ENCODE measurements at regions not wholly inside any gene's neighbourhood (a gene's known extent, or its start where the extent isn't known, plus 50 kb on each side); places are given as distances from the start of the nearest gene placed in this dataset.

DNA sequence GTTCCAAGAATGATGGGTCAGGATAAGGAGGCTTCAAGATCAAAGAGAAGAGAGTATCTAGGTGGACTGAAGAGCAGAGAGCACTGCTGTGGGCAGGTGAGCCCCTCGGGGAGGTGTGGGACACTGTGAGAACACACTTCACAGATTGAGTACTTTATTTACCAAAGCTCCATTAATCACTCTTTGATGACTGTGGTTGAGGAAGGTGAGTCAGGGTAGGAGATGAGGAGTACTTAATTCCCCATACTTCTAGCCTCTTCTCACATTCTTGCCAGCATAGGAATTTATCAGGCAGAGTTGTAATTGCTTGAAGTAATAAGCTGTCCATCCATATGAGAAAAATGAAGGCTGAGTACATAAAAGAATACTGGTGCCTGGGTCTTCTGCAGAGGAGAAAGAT, 375.3 kb downstream of the PCDH10 start:
- Histone ChIP-seq H3K4me1 (no peaks in the 10 kb centered on the region), H3K4me3 (no peak overlapping the region), H3K4me2 (no peak overlapping the region), H4K20me1 (no peaks in the 10 kb centered on the region), H3K36me3 (no peaks in the 10 kb centered on the region), H3K27ac (no peak overlapping the region), H3K9ac (no peak overlapping the region), H3K9me3 (no peaks in the 10 kb centered on the region), H3K27me3 (no peaks in the 10 kb centered on the region)
- no peak for TF ChIP-seq Cebpa-rat (IDR thresholded peaks at IDR 0.05)

DNA sequence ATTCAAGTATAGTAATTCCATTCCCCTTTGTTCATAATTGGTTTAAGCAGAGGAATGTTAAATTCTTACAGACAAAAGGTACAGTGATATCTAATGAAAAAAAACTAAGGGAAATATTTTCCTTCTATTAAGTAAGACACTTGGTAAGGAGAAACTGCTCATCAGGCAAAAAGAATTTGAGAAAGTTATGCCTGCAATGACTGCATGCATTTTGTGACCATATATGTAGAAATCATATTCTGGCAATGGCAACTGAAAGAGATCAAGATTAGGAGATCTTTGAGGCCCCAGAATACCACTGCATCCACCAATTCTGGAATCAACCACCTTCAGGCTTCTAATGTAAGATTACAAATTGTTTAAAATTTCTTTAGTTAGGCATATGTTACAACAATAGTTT, 364.8 kb downstream of the PCDH10 start:
- no peak overlapping the region for H3K4me3 ChIP-seq
- H3K9ac ChIP-seq: no peak overlapping the region
- H3K4me1 ChIP-seq: no peaks in the 10 kb centered on the region
- no peaks in the 10 kb centered on the region for H4K20me1 ChIP-seq
- H3K9me3 ChIP-seq: peaks cover 5% of the 10 kb centered on the region; the same call in 1 of the 2 replicates
- no peaks in the 10 kb centered on the region for H3K36me3 ChIP-seq
- no peak for TF ChIP-seq Cebpa-rat (IDR thresholded peaks at IDR 0.05)
- no peaks in the 10 kb centered on the region for H3K27me3 ChIP-seq
- no peak overlapping the region for H3K4me2 ChIP-seq
- no peak overlapping the region for H3K27ac ChIP-seq

DNA sequence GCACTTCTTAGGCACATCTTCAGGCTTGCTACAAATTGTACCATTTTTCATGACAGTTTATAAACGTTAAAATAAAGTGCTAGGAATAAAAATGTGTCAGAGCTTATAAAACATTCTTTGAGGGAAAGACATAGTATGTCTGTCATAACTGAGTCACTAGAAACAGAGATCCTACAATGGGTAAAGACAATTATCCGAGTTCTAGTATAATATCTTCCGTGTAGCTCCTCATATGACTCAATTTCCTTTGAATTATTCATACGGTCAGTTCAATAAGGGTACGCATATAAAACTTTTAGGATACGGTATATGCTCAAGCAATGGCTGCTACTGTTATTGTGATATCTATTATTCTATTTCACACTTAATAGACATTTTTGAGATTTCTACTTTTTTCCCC, 349.1 kb downstream of the PCDH10 start:
- Histone ChIP-seq H3K9me3 (peaks cover 1% of the 10 kb centered on the region; the same call in 1 of the 2 replicates), H3K4me3 (no peak overlapping the region), H4K20me1 (no peaks in the 10 kb centered on the region), H3K36me3 (no peaks in the 10 kb centered on the region), H3K4me1 (no peaks in the 10 kb centered on the region), H3K27ac (no peak overlapping the region), H3K4me2 (no peak overlapping the region), H3K27me3 (no peaks in the 10 kb centered on the region), H3K9ac (no peak overlapping the region)
- no peak for TF ChIP-seq Cebpa-rat (IDR thresholded peaks at IDR 0.05)

DNA sequence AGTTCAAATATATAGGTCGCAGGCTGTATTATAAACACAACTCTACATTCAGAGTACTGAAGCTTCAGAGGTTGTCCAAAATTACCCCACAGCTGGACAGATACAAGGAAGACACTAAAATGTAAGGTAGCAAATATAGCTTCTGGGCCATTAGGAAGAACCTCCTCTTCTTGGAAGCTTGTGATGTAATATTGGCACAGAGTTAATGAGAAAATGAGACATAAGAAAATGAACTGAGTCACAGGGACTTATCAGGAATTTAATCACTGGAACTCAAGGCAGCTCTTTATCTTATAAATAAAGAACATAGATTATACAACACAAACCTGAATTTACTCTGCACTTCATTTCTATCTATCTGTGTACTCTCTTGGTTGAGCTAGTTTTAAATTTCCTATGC, 344.7 kb downstream of the PCDH10 start:
- H3K27me3 ChIP-seq: no peaks in the 10 kb centered on the region
- no peak overlapping the region for H3K27ac ChIP-seq
- TF ChIP-seq Cebpa-rat (IDR thresholded peaks at IDR 0.05): no peak
- H3K9ac ChIP-seq: no peak overlapping the region
- H3K9me3 ChIP-seq: no peaks in the 10 kb centered on the region
- H3K4me3 ChIP-seq: no peak overlapping the region
- no peaks in the 10 kb centered on the region for H4K20me1 ChIP-seq
- H3K36me3 ChIP-seq: no peaks in the 10 kb centered on the region
- no peaks in the 10 kb centered on the region for H3K4me1 ChIP-seq
- no peak overlapping the region for H3K4me2 ChIP-seq

DNA sequence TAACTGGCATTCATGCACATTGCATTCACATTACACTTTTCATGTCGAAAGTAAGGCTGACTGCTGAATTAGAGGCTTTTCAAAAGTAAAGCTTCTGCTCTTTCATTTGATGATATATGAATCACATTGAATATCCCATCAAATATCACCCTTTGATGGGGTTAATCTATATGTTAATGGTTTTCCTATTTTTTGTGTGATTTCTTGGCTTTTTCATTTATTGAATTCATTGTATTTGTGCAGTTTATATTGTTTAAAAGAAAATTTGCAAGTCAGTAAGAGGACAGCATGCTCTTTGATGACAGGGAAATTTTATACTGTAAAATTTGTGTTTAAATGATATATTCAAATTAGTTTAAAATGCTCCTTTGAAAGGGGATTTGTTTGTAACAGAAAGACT, 344.1 kb downstream of the PCDH10 start:
- no peak for TF ChIP-seq Cebpa-rat (IDR thresholded peaks at IDR 0.05)
- no peak overlapping the region for H3K4me2 ChIP-seq
- no peak overlapping the region for H3K27ac ChIP-seq
- H3K4me3 ChIP-seq: no peak overlapping the region
- H3K27me3 ChIP-seq: no peaks in the 10 kb centered on the region
- no peak overlapping the region for H3K9ac ChIP-seq
- no peaks in the 10 kb centered on the region for H4K20me1 ChIP-seq
- no peaks in the 10 kb centered on the region for H3K36me3 ChIP-seq
- no peaks in the 10 kb centered on the region for H3K4me1 ChIP-seq
- H3K9me3 ChIP-seq: no peaks in the 10 kb centered on the region

DNA sequence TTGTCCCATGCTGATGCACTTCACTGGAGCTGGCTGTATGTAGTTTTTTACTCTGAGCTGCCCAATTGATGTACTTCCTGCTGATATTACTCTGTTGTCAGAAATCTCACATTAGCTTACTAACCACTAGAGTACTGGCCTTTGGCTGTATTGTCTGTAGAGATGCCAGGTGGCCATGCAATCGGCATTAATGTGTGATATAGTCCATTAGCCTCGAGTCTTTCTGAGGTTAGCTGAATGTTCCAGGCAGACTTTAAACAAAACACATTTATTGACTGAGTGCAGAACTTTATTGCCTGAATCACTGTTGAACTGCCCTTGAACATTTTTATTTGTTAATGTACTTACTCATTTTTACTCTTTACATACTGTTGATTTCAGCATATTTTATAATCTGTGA, 335.2 kb downstream of the PCDH10 start:
- H3K36me3 ChIP-seq: no peaks in the 10 kb centered on the region
- H3K4me1 ChIP-seq: no peaks in the 10 kb centered on the region
- no peak overlapping the region for H3K9ac ChIP-seq
- H3K4me2 ChIP-seq: no peak overlapping the region
- H3K27me3 ChIP-seq: no peaks in the 10 kb centered on the region
- H3K9me3 ChIP-seq: no peaks in the 10 kb centered on the region
- no peaks in the 10 kb centered on the region for H4K20me1 ChIP-seq
- TF ChIP-seq Cebpa-rat (IDR thresholded peaks at IDR 0.05): no peak
- no peak overlapping the region for H3K4me3 ChIP-seq
- no peak overlapping the region for H3K27ac ChIP-seq

DNA sequence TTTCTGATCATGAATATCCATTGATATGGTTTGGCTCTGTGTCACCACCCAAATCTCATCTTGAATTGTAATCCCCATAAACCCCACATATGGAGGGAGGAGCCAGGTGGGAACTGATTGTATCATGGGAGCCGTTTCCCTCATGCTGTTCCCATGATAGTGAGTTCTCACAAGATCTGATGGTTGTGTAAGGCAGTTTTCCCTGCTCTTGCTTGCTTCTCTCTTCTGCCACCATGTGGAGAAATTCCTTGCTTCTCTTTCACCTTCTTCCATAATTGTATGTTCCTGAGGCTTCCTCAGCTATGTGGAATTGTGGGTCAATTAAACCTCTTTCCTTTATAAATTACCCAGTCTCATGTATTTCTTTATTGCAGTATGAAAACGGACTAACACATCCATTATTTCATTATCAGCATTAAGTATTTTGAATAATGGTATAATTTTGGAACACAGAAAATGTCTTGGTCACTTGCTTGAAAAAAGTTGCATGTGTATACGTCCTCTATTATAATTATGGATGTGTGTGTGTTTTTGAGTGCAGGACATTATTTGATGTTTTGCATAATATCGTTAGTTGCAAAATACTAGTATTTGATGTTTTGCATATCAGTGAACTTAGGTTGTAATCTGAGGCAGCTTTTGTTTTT, 334.6 kb downstream of the PCDH10 start:
- no peak for TF ChIP-seq Cebpa-rat (IDR thresholded peaks at IDR 0.05)
- Histone ChIP-seq H3K27me3 (no peaks in the 10 kb centered on the region), H4K20me1 (no peaks in the 10 kb centered on the region), H3K9ac (no peak overlapping the region), H3K27ac (no peak overlapping the region), H3K4me3 (no peak overlapping the region), H3K4me2 (no peak overlapping the region), H3K36me3 (no peaks in the 10 kb centered on the region), H3K9me3 (no peaks in the 10 kb centered on the region), H3K4me1 (no peaks in the 10 kb centered on the region)

DNA sequence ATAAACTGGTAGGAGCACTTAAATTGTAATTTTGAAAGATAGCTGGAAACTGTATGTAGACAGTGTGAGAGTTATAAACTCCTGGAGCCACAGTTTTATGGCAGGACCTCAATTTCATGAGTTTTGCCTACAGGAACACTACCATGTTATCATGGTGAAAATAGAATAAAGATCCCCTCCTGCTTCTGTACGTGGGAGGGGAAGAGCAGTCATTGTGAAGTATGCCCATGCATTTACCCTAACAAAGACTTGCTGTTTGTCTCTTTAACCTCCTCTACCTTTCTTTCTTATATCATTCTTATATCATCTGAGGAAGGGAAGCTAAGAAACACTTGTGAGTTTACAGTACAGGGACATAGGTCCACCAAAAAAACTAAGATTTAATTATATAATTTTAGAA, 327.0 kb downstream of the PCDH10 start:
- Histone ChIP-seq H3K4me3 (no peak overlapping the region), H3K4me2 (no peak overlapping the region)

DNA sequence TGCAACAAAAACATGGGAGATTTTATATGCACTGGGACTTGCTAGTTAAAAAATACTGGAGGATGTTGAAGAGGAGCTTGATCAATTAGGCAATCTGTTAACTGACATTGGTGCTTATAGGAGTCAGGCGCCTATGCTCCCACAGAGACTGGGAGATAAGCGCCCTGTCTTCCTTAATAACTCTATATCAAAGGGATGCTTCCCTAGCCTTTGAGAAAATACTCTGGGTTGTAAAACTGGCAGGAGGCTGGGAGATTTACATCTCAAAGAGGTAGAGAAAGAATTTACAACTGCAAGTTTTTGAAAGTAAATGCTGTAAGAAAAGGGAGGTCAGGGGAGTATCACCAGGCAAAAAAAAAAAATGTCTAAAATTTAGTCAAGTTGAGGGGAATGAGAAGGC, 325.4 kb downstream of the PCDH10 start:
- H3K36me3 ChIP-seq: no peaks in the 10 kb centered on the region

More for the DNA sequence above, 327.0 kb downstream of the PCDH10 start:
- no peak overlapping the region for H3K27ac ChIP-seq
- H3K9ac ChIP-seq: no peak overlapping the region
- no peaks in the 10 kb centered on the region for H3K4me1 ChIP-seq
- no peaks in the 10 kb centered on the region for H4K20me1 ChIP-seq
- H3K27me3 ChIP-seq: no peaks in the 10 kb centered on the region
- no peaks in the 10 kb centered on the region for H3K36me3 ChIP-seq
- H3K9me3 ChIP-seq: no peaks in the 10 kb centered on the region
- no peak for TF ChIP-seq Cebpa-rat (IDR thresholded peaks at IDR 0.05)

DNA sequence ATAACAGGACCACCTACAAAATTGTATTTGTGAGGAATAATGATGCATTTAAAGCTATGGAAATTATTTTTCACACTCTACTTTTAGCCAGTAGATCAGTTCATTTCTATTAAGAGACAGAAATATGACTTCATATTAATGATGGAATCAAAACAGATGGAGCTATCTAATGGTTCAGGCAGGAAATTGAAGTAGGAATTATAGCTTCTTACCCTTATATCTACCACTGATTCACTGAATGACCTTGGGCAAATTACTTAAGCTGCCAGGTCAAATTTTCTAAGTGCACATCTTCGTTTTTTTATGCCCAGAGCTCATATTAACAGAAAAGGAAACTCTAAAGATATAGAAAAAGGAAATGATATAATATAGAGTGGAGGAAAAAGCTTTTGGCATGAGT, 323.1 kb downstream of the PCDH10 start:
- Histone ChIP-seq H3K27ac (no peak overlapping the region), H3K9ac (no peak overlapping the region), H3K27me3 (no peaks in the 10 kb centered on the region), H3K4me1 (no peaks in the 10 kb centered on the region), H4K20me1 (no peaks in the 10 kb centered on the region), H3K4me3 (no peak overlapping the region), H3K4me2 (no peak overlapping the region), H3K9me3 (no peaks in the 10 kb centered on the region), H3K36me3 (no peaks in the 10 kb centered on the region)
- TF ChIP-seq Cebpa-rat (IDR thresholded peaks at IDR 0.05): no peak

More for the DNA sequence above, 325.4 kb downstream of the PCDH10 start:
- Histone ChIP-seq H3K9me3 (no peaks in the 10 kb centered on the region), H3K9ac (no peak overlapping the region), H3K4me3 (no peak overlapping the region), H3K4me2 (no peak overlapping the region), H4K20me1 (no peaks in the 10 kb centered on the region), H3K4me1 (no peaks in the 10 kb centered on the region), H3K27ac (no peak overlapping the region), H3K27me3 (no peaks in the 10 kb centered on the region)
- no peak for TF ChIP-seq Cebpa-rat (IDR thresholded peaks at IDR 0.05)

All from BLaER1 (cell line).